H1 (cell line): ENCODE measurements at regions not wholly inside any gene's neighbourhood (a gene's known extent, or its start where the extent isn't known, plus 50 kb on each side); places are given as distances from the start of the nearest gene placed in this dataset.

Experiments used
- CTCF ChIA-PET: fragments of 300-600 bp; sonication (Branson Sonifier 250); formaldehyde crosslinking; loops from one replicate; lab custom pipeline; 2021; ENCODE audit not compliant: partially characterized antibody; lab: Charles Lee
- POLR2A ChIA-PET: fragments of 300-600 bp; sonication (Branson Sonifier 250); formaldehyde crosslinking; loops from one replicate; lab custom pipeline; 2021; ENCODE audit warnings: inconsistent platforms; ENCODE audit not compliant: partially characterized antibody; lab: Charles Lee
- DNase-seq, 2 experiments: peaks; one replicate each; pipeline versions ENCODE4 v3.0.0 to v3.0.0-alpha.2; 2010 to 2022; ENCODE audit warnings: low spot score in 2 of 2, low read depth in 1 of 2, mixed read lengths in 1 of 2
- FAIRE-seq: peaks from 2 replicates; lab custom pipeline; 2011; peaks lifted over from hg19 to GRCh38; lab: Jason Lieb, UNC
- H2AFZ ChIP-seq: 2 replicates; pipeline ENCODE4 v1.8.1; 2012; ENCODE audit warnings: low read length, inconsistent platforms
- H2AK5ac ChIP-seq: 2 replicates; pipeline ENCODE4 v1.6.1; 2013; ENCODE audit warnings: low read depth, low read length
- H2BK120ac ChIP-seq: replicated peaks from 2 replicates; pipeline ENCODE3; 2013; ENCODE audit warnings: low read depth, low read length, inconsistent platforms
- H2BK12ac ChIP-seq: 2 replicates; pipeline ENCODE4 v1.6.1; 2013; ENCODE audit warnings: low read depth, low read length
- H2BK15ac ChIP-seq: 2 replicates; pipeline ENCODE4 v1.6.1; 2013; ENCODE audit warnings: low read length
- H2BK20ac ChIP-seq: 2 replicates; pipeline ENCODE4 v1.6.1; 2013; ENCODE audit warnings: low read length
- H2BK5ac ChIP-seq: 2 replicates; pipeline ENCODE4 v1.6.1; 2013; ENCODE audit warnings: low read depth, low read length
- H3K14ac ChIP-seq: 2 replicates; pipeline ENCODE4 v1.6.1; 2013; ENCODE audit warnings: inconsistent platforms; ENCODE audit not compliant: insufficient read length
- H3K18ac ChIP-seq: 2 replicates; pipeline ENCODE4 v1.6.1; 2013; ENCODE audit warnings: low read length; ENCODE audit errors: extremely low read depth
- H3K23ac ChIP-seq: 2 replicates; pipeline ENCODE4 v1.6.1; 2013; ENCODE audit warnings: inconsistent platforms; ENCODE audit not compliant: insufficient read length
- H3K23me2 ChIP-seq: 2 replicates; pipeline ENCODE4 v1.6.1; 2013; ENCODE audit warnings: low read depth, low read length
- H3K27ac ChIP-seq: 2 replicates; pipeline ENCODE4 v1.6.1; 2011; ENCODE audit warnings: low read depth, low read length, inconsistent platforms
- H3K27me3 ChIP-seq, 4 experiments: replicated peaks in 1 of 4; 1 replicate in 1 of 4; 2 replicates in 3 of 4; pipeline versions ENCODE4 v1.6.1 to v1.8.1; 2011 to 2013; ENCODE audit warnings: low read length in 3 of 4, mild to moderate bottlenecking in 3 of 4, inconsistent platforms in 2 of 4, mixed read lengths in 2 of 4, moderate library complexity in 1 of 4; ENCODE audit not compliant: control insufficient read depth in 3 of 4, insufficient read depth in 3 of 4; ENCODE audit errors: extremely low read depth in 1 of 4
- H3K36me3 ChIP-seq, 4 experiments: 2 replicates each; pipeline versions ENCODE4 v1.6.1 to v1.8.1; 2011 to 2013; ENCODE audit warnings: mild to moderate bottlenecking in 4 of 4, low read length in 3 of 4, moderate library complexity in 2 of 4, control low read depth in 1 of 4, inconsistent platforms in 1 of 4; ENCODE audit not compliant: insufficient read depth in 4 of 4, control insufficient read depth in 2 of 4
- H3K4ac ChIP-seq: replicated peaks from 2 replicates; pipeline ENCODE3; 2013; ENCODE audit warnings: low read length, low read depth, mixed read lengths, inconsistent platforms; ENCODE audit not compliant: insufficient read length
- H3K4me1 ChIP-seq, 4 experiments: replicated peaks in 1 of 4; 1 replicate in 1 of 4; 2 replicates in 3 of 4; pipeline versions ENCODE4 v1.6.1 to v1.8.1; 2011 to 2013; ENCODE audit warnings: low read length in 3 of 4, inconsistent platforms in 2 of 4, mixed read lengths in 1 of 4; ENCODE audit not compliant: insufficient read depth in 4 of 4, control insufficient read depth in 3 of 4
- H3K4me2 ChIP-seq, 2 experiments: 2 replicates each; pipeline versions ENCODE4 v1.6.1 to v1.8.1; 2011 to 2013; ENCODE audit warnings: low read depth in 2 of 2, low read length in 2 of 2, control low read depth in 1 of 2, inconsistent platforms in 1 of 2, mild to moderate bottlenecking in 1 of 2; ENCODE audit not compliant: insufficient read depth in 1 of 2
- H3K4me3 ChIP-seq, 4 experiments: fragments of 200-600, 300-600 bp in 1 of 4; sonication (generic), shearing (Covaris generic), sonication (Bioruptor Twin) in 1 of 4; 2 replicates each; pipeline versions ENCODE4 v1.5.1 to v1.8.1; 2011 to 2016; ENCODE audit warnings: low read length in 4 of 4, low read depth in 3 of 4, control low read depth in 2 of 4, inconsistent platforms in 2 of 4, mild to moderate bottlenecking in 2 of 4, mixed read lengths in 1 of 4, moderate library complexity in 1 of 4; ENCODE audit not compliant: insufficient read depth in 2 of 4; ENCODE audit errors: extremely low read depth in 1 of 4
- H3K56ac ChIP-seq: replicated peaks from 2 replicates; pipeline ENCODE3; 2013; ENCODE audit warnings: low read depth, mild to moderate bottlenecking, mixed read lengths, low read length, inconsistent platforms; ENCODE audit not compliant: insufficient read length
- H3K79me1 ChIP-seq: 2 replicates; pipeline ENCODE4 v1.6.1; 2013; ENCODE audit warnings: low read depth, low read length, control low read depth
- H3K79me2 ChIP-seq, 2 experiments: 2 replicates each; pipeline versions ENCODE4 v1.6.1 to v1.8.1; 2012 to 2013; ENCODE audit warnings: low read length in 2 of 2, mild to moderate bottlenecking in 2 of 2, inconsistent platforms in 1 of 2; ENCODE audit not compliant: insufficient read depth in 2 of 2, control insufficient read depth in 1 of 2
- H3K9ac ChIP-seq, 4 experiments: replicated peaks in 1 of 4; 1 replicate in 1 of 4; 2 replicates in 3 of 4; pipeline versions ENCODE4 v1.6.1 to v1.8.1; 2011 to 2013; ENCODE audit warnings: low read depth in 3 of 4, low read length in 3 of 4, control low read depth in 2 of 4, mild to moderate bottlenecking in 2 of 4, moderate library complexity in 2 of 4, inconsistent platforms in 1 of 4; ENCODE audit errors: extremely low read depth in 1 of 4
- H3K9me3 ChIP-seq, 2 experiments: 2 replicates each; pipeline versions ENCODE4 v1.6.1 to v1.8.1; 2012 to 2013; ENCODE audit warnings: mild to moderate bottlenecking in 2 of 2, moderate library complexity in 2 of 2, control low read depth in 1 of 2, inconsistent platforms in 1 of 2, low read depth in 1 of 2, low read length in 1 of 2, mixed read lengths in 1 of 2; ENCODE audit not compliant: insufficient read depth in 2 of 2
- H4K20me1 ChIP-seq, 2 experiments: replicated peaks in 1 of 2; 2 replicates each; pipeline versions ENCODE3 to v1.8.1; 2011 to 2013; ENCODE audit warnings: inconsistent platforms in 2 of 2, low read length in 2 of 2, mild to moderate bottlenecking in 1 of 2; ENCODE audit not compliant: insufficient read depth in 2 of 2, control insufficient read depth in 1 of 2
- H4K5ac ChIP-seq: 2 replicates; pipeline ENCODE4 v1.6.1; 2013; ENCODE audit warnings: low read length, low read depth, mixed read lengths, inconsistent platforms; ENCODE audit not compliant: insufficient read length
- H4K8ac ChIP-seq: 2 replicates; pipeline ENCODE4 v1.8.0; 2013; ENCODE audit warnings: mild to moderate bottlenecking, moderate library complexity, low read length, inconsistent platforms; ENCODE audit not compliant: insufficient read depth; ENCODE audit errors: extremely low read depth
- H4K91ac ChIP-seq: replicated peaks from 2 replicates; pipeline ENCODE3; 2013; ENCODE audit warnings: low read length, mixed read lengths, inconsistent platforms; ENCODE audit not compliant: insufficient read length
- HDAC6 ChIP-seq: IDR thresholded peaks from one replicate; pipeline ENCODE4 v1.7.1; 2012; ENCODE audit warnings: low read depth, mild to moderate bottlenecking, inconsistent platforms, low read length, moderate library complexity
- POLR2A ChIP-seq, 2 experiments: IDR thresholded peaks; 1 replicate in 1 of 2; 2 replicates in 1 of 2; pipeline ENCODE4 v1.6.1; 2011; ENCODE audit warnings: low read depth in 2 of 2, low read length in 2 of 2, mild to moderate bottlenecking in 2 of 2; ENCODE audit errors: control extremely low read depth in 1 of 2
- WGBS, 2 experiments: shearing (Covaris generic) in 1 of 2; methylation state at CpG; one replicate each; pipeline versions ENCODE4 v1.1.6 to v1.1.7; 2013 to 2015; ENCODE audit warnings: low lambda C conversion rate in 2 of 2, mixed read lengths in 2 of 2, inconsistent platforms in 1 of 2, low coverage in 1 of 2, missing lambda C conversion rate in 1 of 2; ENCODE audit not compliant: insufficient replicate concordance in 2 of 2, insufficient coverage in 1 of 2, insufficient read length in 1 of 2; ENCODE audit errors: extremely low coverage in 1 of 2, missing lambda C conversion rate in 1 of 2; 5-methylcytosine and 5-hydroxymethylcytosine counted together

DNA sequence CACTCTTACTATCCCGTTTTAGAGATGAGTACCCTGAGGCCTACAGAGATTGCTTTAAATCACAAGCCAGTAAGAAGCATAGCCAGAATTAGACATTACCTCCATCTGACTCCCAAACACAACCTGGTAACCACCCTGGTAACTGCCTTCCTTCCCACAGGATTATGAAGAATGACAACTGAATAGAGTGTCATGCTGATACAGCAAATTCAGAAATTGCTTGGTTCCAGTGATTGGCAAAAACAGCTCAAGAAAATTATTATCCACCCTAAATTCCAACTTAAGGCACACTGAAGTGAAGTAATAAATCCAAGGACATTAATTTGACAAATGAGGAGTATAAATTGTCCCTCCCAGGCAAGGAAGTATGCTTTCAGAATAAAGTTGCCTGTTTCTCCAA lies 195.8 kb upstream of the RBMS1 start:
- no peak overlapping the region for H3K4me3 ChIP-seq
- no peak overlapping the region for H4K5ac ChIP-seq
- no peak overlapping the region for H3K14ac ChIP-seq
- no peak overlapping the region for H3K18ac ChIP-seq
- no peaks in the 10 kb centered on the region for H3K79me2 ChIP-seq
- H3K4ac ChIP-seq: no peak overlapping the region
- no peaks in the 10 kb centered on the region for H3K23me2 ChIP-seq
- DNase-seq (no peak), FAIRE-seq (no peak)
- no peak overlapping the region for H3K23ac ChIP-seq
- no peaks in the 10 kb centered on the region for H3K27me3 ChIP-seq
- H4K8ac ChIP-seq: no peak overlapping the region
- no peaks in the 10 kb centered on the region for H3K36me3 ChIP-seq
- H3K9me3 ChIP-seq: no peaks in the 10 kb centered on the region
- no peak overlapping the region for H3K56ac ChIP-seq
- no peak overlapping the region for H2AK5ac ChIP-seq
- no peak overlapping the region for H2BK12ac ChIP-seq
- no peak overlapping the region for H3K27ac ChIP-seq
- no peak overlapping the region for H3K9ac ChIP-seq
- H3K4me1 ChIP-seq: no peaks in the 10 kb centered on the region
- H2BK5ac ChIP-seq: no peak overlapping the region
- H2BK120ac ChIP-seq: no peak overlapping the region
- no peak overlapping the region for H4K91ac ChIP-seq
- TF ChIP-seq POLR2A (IDR thresholded peaks at IDR 0.05; ENCODE audit: control extremely low read depth in 1 of 2, low read depth in 2 of 2, low read length in 2 of 2): no peak
- no peak for TF ChIP-seq HDAC6
- no peaks in the 10 kb centered on the region for H3K79me1 ChIP-seq
- no peak overlapping the region for H2BK15ac ChIP-seq
- H2AFZ ChIP-seq: no peak overlapping the region
- POLR2A ChIA-PET: no interaction called here
- H4K20me1 ChIP-seq: no peaks in the 10 kb centered on the region
- CTCF ChIA-PET: interaction anchor here (0.8 kb wide), 1 partner anchor 315 kb away, joined by 3 read pairs; no protein-coding TSS in a partner anchor
- no peak overlapping the region for H3K4me2 ChIP-seq
- no peak overlapping the region for H2BK20ac ChIP-seq
- 96% methylated on average over 1 of the region's 1 CpG; no CpG with 5 or more reads in 1 of the 2 experiments for WGBS, 2 experiments
